Endothelial cell of umbilical vein (primary cell): ENCODE measurements at regions not wholly inside any gene's neighbourhood (a gene's known extent, or its start where the extent isn't known, plus 50 kb on each side); places are given as distances from the start of the nearest gene placed in this dataset.

Experiments used
- CTCF ChIP-seq, 2 donors: IDR thresholded peaks; 1 replicate in 1 of 2; 2 replicates in 1 of 2; pipeline ENCODE4 v1.5.1; 2011; ENCODE audit warnings: low read length in 2 of 2, mild to moderate bottlenecking in 2 of 2, moderate library complexity in 2 of 2, control low read depth in 1 of 2, inconsistent platforms in 1 of 2, low read depth in 1 of 2; ENCODE audit not compliant: insufficient read depth in 1 of 2; ENCODE audit errors: extremely low read depth in 1 of 2
- EZH2 ChIP-seq: IDR thresholded peaks from 2 replicates; pipeline ENCODE4 v1.6.1; 2012; ENCODE audit warnings: borderline replicate concordance, low read depth, mild to moderate bottlenecking, moderate library complexity, low read length, inconsistent platforms; ENCODE audit not compliant: severe bottlenecking
- MAX ChIP-seq: IDR thresholded peaks from 2 replicates; pipeline ENCODE4 v1.6.1; 2011; ENCODE audit not compliant: insufficient read depth, insufficient read length
- MYC ChIP-seq: IDR thresholded peaks from one replicate; pipeline ENCODE4 v1.6.1; 2011; ENCODE audit warnings: mild to moderate bottlenecking, low read depth, low read length
- POLR2AphosphoS5 ChIP-seq: IDR thresholded peaks from 2 replicates; pipeline ENCODE4 v1.6.1; 2012; ENCODE audit warnings: low read depth, mild to moderate bottlenecking, control low read depth, low read length, moderate library complexity; ENCODE audit not compliant: insufficient read depth

GRCh38 chr6:132153221-132153898, 202.2 kb upstream of the CCN2 start:
- TF ChIP-seq MAX = no peak
- TF ChIP-seq CTCF (IDR thresholded peaks at IDR 0.05; ENCODE audit: extremely low read depth in 1 of 2, insufficient read depth in 1 of 2, low read depth in 1 of 2, low read length in 2 of 2) = no peak
- TF ChIP-seq EZH2 = no peak
- TF ChIP-seq MYC = no peak
- TF ChIP-seq POLR2AphosphoS5 = no peak
